ENCODE measurements at regions not wholly inside any gene's neighbourhood (a gene's known extent, or its start where the extent isn't known, plus 50 kb on each side); places are given as distances from the start of the nearest gene placed in this dataset.

GRCh38 chr13:22152751-22153150, 481.9 kb downstream of the FGF9 start:
- no peaks in the 10 kb centered on the region for H3K4me1 ChIP-seq (ENCODE audit: control insufficient read depth in 1 of 2, insufficient read depth in 1 of 2, low read depth in 1 of 2, low read length in 1 of 2)
- no peak overlapping the region for H3K27ac ChIP-seq
- TF ChIP-seq, protein P1, sequence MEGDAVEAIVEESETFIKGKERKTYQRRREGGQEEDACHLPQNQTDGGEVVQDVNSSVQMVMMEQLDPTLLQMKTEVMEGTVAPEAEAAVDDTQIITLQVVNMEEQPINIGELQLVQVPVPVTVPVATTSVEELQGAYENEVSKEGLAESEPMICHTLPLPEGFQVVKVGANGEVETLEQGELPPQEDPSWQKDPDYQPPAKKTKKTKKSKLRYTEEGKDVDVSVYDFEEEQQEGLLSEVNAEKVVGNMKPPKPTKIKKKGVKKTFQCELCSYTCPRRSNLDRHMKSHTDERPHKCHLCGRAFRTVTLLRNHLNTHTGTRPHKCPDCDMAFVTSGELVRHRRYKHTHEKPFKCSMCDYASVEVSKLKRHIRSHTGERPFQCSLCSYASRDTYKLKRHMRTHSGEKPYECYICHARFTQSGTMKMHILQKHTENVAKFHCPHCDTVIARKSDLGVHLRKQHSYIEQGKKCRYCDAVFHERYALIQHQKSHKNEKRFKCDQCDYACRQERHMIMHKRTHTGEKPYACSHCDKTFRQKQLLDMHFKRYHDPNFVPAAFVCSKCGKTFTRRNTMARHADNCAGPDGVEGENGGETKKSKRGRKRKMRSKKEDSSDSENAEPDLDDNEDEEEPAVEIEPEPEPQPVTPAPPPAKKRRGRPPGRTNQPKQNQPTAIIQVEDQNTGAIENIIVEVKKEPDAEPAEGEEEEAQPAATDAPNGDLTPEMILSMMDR (IDR thresholded peaks at IDR 0.05) = no peak
- H3K36me3 ChIP-seq = no peaks in the 10 kb centered on the region
- no peaks in the 10 kb centered on the region for H3K9me3 ChIP-seq
- H3K4me3 ChIP-seq (ENCODE audit: low read depth in 1 of 2, low read length in 1 of 2) = no peak overlapping the region
- H3K27me3 ChIP-seq = no peaks in the 10 kb centered on the region

DNA sequence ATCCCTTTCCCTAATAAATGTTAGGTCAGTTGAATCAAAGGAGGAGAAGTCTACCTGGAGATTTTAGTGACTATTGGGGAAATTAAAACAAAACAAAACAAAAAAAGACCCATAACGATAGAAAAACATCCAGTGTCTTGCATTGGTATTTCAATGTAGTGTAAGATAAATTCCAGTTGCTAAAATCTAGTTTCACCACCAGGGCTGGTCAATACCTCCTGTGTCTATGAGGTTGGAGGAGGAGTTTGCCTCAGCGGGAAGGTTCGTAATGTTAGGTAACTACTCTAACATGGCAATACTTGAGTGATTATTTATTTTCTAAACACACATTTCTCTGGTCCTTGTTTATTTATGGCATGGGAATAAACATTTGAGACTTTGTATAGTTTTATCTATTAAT, 483.2 kb downstream of the FGF9 start:
- no peaks in the 10 kb centered on the region for H3K36me3 ChIP-seq
- TF ChIP-seq, protein P1 (IDR thresholded peaks at IDR 0.05) = no peak
- no peaks in the 10 kb centered on the region for H3K9me3 ChIP-seq
- no peak overlapping the region for H3K27ac ChIP-seq
- no peak overlapping the region for H3K4me3 ChIP-seq (ENCODE audit: low read depth in 1 of 2, low read length in 1 of 2)
- no peaks in the 10 kb centered on the region for H3K27me3 ChIP-seq
- H3K4me1 ChIP-seq (ENCODE audit: control insufficient read depth in 1 of 2, insufficient read depth in 1 of 2, low read depth in 1 of 2, low read length in 1 of 2) = no peaks in the 10 kb centered on the region

DNA sequence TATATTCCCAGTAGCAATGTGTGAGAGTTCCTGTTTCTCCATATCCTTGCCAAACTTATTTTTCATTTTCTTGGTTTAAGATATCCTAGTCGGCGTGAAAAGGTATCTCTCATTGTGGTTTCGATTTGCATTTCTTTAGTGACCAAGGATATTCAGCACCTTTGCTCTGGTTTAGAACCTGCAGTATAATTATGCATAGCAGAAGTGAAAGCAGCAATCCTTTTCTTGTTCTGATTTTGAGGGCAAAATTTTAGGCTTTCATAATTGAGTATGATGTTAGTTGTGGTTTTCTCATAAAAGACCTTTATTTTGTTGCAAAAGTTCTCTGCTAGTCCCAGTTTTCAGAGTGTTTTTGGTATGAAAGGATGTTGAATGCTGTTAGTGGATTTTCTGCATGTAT, 491.0 kb downstream of the FGF9 start:
- TF ChIP-seq, protein P1 (IDR thresholded peaks at IDR 0.05) = no peak
- no peaks in the 10 kb centered on the region for H3K4me1 ChIP-seq (ENCODE audit: control insufficient read depth in 1 of 2, insufficient read depth in 1 of 2, low read depth in 1 of 2, low read length in 1 of 2)
- H3K36me3 ChIP-seq = no peaks in the 10 kb centered on the region
- no peaks in the 10 kb centered on the region for H3K9me3 ChIP-seq
- no peaks in the 10 kb centered on the region for H3K27me3 ChIP-seq
- no peak overlapping the region for H3K27ac ChIP-seq
- no peak overlapping the region for H3K4me3 ChIP-seq (ENCODE audit: low read depth in 1 of 2, low read length in 1 of 2)

- no peak overlapping the region for H3K27ac ChIP-seq
Measured at GRCh38 chr13:22162889-22163288, 492.0 kb downstream of the FGF9 start.

DNA sequence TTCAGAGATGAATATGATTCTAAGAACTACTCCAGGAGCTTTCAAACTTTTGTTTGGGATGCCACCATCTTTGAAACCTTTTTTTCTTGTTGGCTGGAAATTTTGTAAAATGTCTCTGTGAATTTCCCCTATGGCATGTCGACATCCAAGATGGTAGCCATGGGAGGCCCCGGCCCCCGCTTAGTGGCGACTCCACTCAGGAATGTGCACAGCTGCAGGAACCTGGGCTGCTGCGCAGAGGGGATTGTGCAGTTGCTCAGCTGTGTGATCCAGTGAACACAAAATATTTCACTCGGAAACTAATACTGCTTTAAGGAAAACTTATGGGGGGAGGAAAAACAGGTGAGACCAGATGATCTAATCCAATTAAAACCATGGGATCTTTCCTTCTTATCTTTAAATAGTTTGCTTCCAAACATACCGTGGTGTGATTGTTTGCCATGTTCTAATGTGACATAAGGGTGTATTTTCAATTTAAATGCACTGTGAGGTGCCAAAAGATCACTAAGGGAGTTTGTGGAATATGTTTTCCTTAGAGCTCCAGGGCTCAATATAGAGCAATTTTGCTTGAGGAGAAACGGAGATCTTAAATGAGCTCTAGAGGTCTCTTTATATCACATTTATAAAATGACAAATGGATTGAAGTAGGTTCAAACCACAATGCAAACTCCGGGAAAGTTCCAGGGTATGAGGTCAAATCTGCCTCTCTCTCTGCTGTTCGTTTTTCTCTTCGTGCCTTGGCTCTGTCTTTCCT, 497.7 kb downstream of the FGF9 start:
- Histone ChIP-seq H3K36me3 (no peaks in the 10 kb centered on the region), H3K9me3 (no peaks in the 10 kb centered on the region), H3K27me3 (no peaks in the 10 kb centered on the region), H3K27ac (no peak overlapping the region), H3K4me3 (ENCODE audit: low read depth in 1 of 2, low read length in 1 of 2) (no peak overlapping the region), H3K4me1 (ENCODE audit: control insufficient read depth in 1 of 2, insufficient read depth in 1 of 2, low read depth in 1 of 2, low read length in 1 of 2) (no peaks in the 10 kb centered on the region)
- TF ChIP-seq, protein P1 (IDR thresholded peaks at IDR 0.05) = no peak

More at GRCh38 chr13:22162889-22163288, 492.0 kb downstream of the FGF9 start:
- H3K4me1 ChIP-seq (ENCODE audit: control insufficient read depth in 1 of 2, insufficient read depth in 1 of 2, low read depth in 1 of 2, low read length in 1 of 2) = no peaks in the 10 kb centered on the region
- TF ChIP-seq, protein P1 (IDR thresholded peaks at IDR 0.05) = no peak
- no peak overlapping the region for H3K4me3 ChIP-seq (ENCODE audit: low read depth in 1 of 2, low read length in 1 of 2)
- no peaks in the 10 kb centered on the region for H3K9me3 ChIP-seq
- no peaks in the 10 kb centered on the region for H3K36me3 ChIP-seq
- no peaks in the 10 kb centered on the region for H3K27me3 ChIP-seq
